ENCODE measurements at regions not wholly inside any gene's neighbourhood (a gene's known extent, or its start where the extent isn't known, plus 50 kb on each side); places are given as distances from the start of the nearest gene placed in this dataset.
"Not testable (repeated sequence)": the region's sequence is repeated elsewhere in the genome, so short reads cannot be mapped to it uniquely, and the experiment has no call there.

- no peak for DNase-seq
Measured at GRCh38 chr1:31511848-31512615, 64.3 kb upstream of the TINAGL1 start.

GRCh38 chr1:31514117-31514516 lies 62.2 kb upstream of the TINAGL1 start:
- no peak for DNase-seq

GRCh38 chr1:31515056-31515775 lies 61.1 kb upstream of the TINAGL1 start:
- DNase-seq, result no peak

GRCh38 chr1:31515936-31516335 lies 60.4 kb upstream of the TINAGL1 start:
- no peak for DNase-seq

- no peak for DNase-seq
Measured at GRCh38 chr1:31517301-31517700, 59.0 kb upstream of the TINAGL1 start.

- not testable (repeated sequence) for DNase-seq
Measured at GRCh38 chr1:31517986-31518385, 58.3 kb upstream of the TINAGL1 start.

GRCh38 chr1:31521761-31522555 lies 54.4 kb upstream of the TINAGL1 start:
- no peak for DNase-seq

GRCh38 chr1:31522556-31522845 lies 53.8 kb upstream of the TINAGL1 start:
- no peak for DNase-seq

- no peak for DNase-seq
Measured at GRCh38 chr1:31523012-31523411, 53.3 kb upstream of the TINAGL1 start.

- DNase-seq, result no peak
Measured at GRCh38 chr1:31523769-31524168, 52.5 kb upstream of the TINAGL1 start.

GRCh38 chr1:31524186-31524901 lies 52.0 kb upstream of the TINAGL1 start:
- DNase-seq, result no peak
